GM04504 (cell line): ENCODE measurements at regions not wholly inside any gene's neighbourhood (a gene's known extent, or its start where the extent isn't known, plus 50 kb on each side); places are given as distances from the start of the nearest gene placed in this dataset.

Source experiments
- DNase-seq: peaks from one replicate; pipeline ENCODE4 v3.0.0-alpha.2; 2012; ENCODE audit warnings: low read depth

GRCh38 chr18:39519741-39520140 lies 1954.1 kb upstream of the CELF4 start:
- no peak for DNase-seq

GRCh38 chr18:39515299-39515698 lies 1949.7 kb upstream of the CELF4 start:
- DNase-seq = no peak

- no peak for DNase-seq
Observed at GRCh38 chr18:39513186-39513585, 1947.6 kb upstream of the CELF4 start.

GRCh38 chr18:39506581-39507330 lies 1941.2 kb upstream of the CELF4 start:
- no peak for DNase-seq

- DNase-seq = no peak
Observed at GRCh38 chr18:39500306-39500705, 1934.7 kb upstream of the CELF4 start.

- no peak for DNase-seq
Observed at GRCh38 chr18:39497821-39498220, 1932.2 kb upstream of the CELF4 start.

- no peak for DNase-seq
Observed at GRCh38 chr18:39496986-39497385, 1931.4 kb upstream of the CELF4 start.

- DNase-seq = no peak
Observed at GRCh38 chr18:39494211-39494896, 1928.8 kb upstream of the CELF4 start.

- no peak for DNase-seq
Observed at GRCh38 chr18:39491408-39491807, 1925.8 kb upstream of the CELF4 start.

- no peak for DNase-seq
Observed at GRCh38 chr18:39489431-39489830, 1923.8 kb upstream of the CELF4 start.

GRCh38 chr18:39487932-39488331 lies 1922.3 kb upstream of the CELF4 start:
- no peak for DNase-seq

GRCh38 chr18:39486268-39486667 lies 1920.7 kb upstream of the CELF4 start:
- no peak for DNase-seq

- DNase-seq = no peak
Observed at GRCh38 chr18:39485696-39486095, 1920.1 kb upstream of the CELF4 start.

GRCh38 chr18:39481281-39481680 lies 1915.7 kb upstream of the CELF4 start:
- DNase-seq = no peak

GRCh38 chr18:39480494-39481195 lies 1915.0 kb upstream of the CELF4 start:
- no peak for DNase-seq

- DNase-seq = peak; percentile 58
Observed at GRCh38 chr18:39464006-39464405, 1898.4 kb upstream of the CELF4 start.

GRCh38 chr18:39462436-39462835 lies 1896.8 kb upstream of the CELF4 start:
- DNase-seq = peak; percentile 33

- no peak for DNase-seq
Observed at GRCh38 chr18:39460136-39460535, 1894.5 kb upstream of the CELF4 start.

- DNase-seq = peak; percentile 34
Observed at GRCh38 chr18:39455285-39455684, 1889.7 kb upstream of the CELF4 start.

GRCh38 chr18:39454866-39455265 lies 1889.3 kb upstream of the CELF4 start:
- no peak for DNase-seq

GRCh38 chr18:39453882-39454281 lies 1888.3 kb upstream of the CELF4 start:
- no peak for DNase-seq

GRCh38 chr18:39453356-39453755 lies 1887.8 kb upstream of the CELF4 start:
- no peak for DNase-seq

GRCh38 chr18:39450958-39451357 lies 1885.4 kb upstream of the CELF4 start:
- no peak for DNase-seq
